Mesothelial cell of epicardium (in vitro differentiated cells): ENCODE measurements at regions not wholly inside any gene's neighbourhood (a gene's known extent, or its start where the extent isn't known, plus 50 kb on each side); places are given as distances from the start of the nearest gene placed in this dataset.

Experiments
- DNase-seq, 2 experiments: peaks; one replicate each; pipeline ENCODE4 v3.0.0; 2021; ENCODE audit warnings: low spot score in 2 of 2; ENCODE audit not compliant: unreplicated experiment in 2 of 2
- H3K27ac Mint-ChIP-seq: 2 replicates; pipeline ENCODE4 v1.8.0; 2021; ENCODE audit warnings: mixed read lengths
- H3K27me3 Mint-ChIP-seq: 2 replicates; pipeline ENCODE4 v1.8.0; 2021; ENCODE audit warnings: low read depth, mixed read lengths
- H3K36me3 Mint-ChIP-seq: 2 replicates; pipeline ENCODE4 v1.8.0; 2021; ENCODE audit warnings: mixed read lengths
- H3K4me1 Mint-ChIP-seq: 2 replicates; pipeline ENCODE4 v1.8.0; 2021; ENCODE audit warnings: mixed read lengths
- H3K4me3 Mint-ChIP-seq: 2 replicates; pipeline ENCODE4 v1.8.0; 2021; ENCODE audit warnings: mild to moderate bottlenecking, moderate library complexity, mixed read lengths
- H3K9me3 Mint-ChIP-seq: 2 replicates; pipeline ENCODE4 v1.8.0; 2021; ENCODE audit warnings: mixed read lengths
- CTCF ChIP-seq: fragments of 200-600 bp; sonication (generic); IDR thresholded peaks from one replicate; pipeline ENCODE4 v1.5.0; 2021; ENCODE audit warnings: antibody characterized with exemption; ENCODE audit not compliant: unreplicated experiment

- Mint-ChIP-seq H3K27ac (no peak overlapping the region), H3K27me3 (peaks cover 38% of the 10 kb centered on the region), H3K36me3 (no peaks in the 10 kb centered on the region), H3K9me3 (no peaks in the 10 kb centered on the region), H3K4me1 (no peaks in the 10 kb centered on the region), H3K4me3 (no peak overlapping the region)
- no peak for DNase-seq
- TF ChIP-seq CTCF, result no peak
These were observed 96.3 kb downstream of the RAB11FIP2 start for GRCh38 chr10:117950408-117950807.
